K562 (cell line): ENCODE measurements at regions not wholly inside any gene's neighbourhood (a gene's known extent, or its start where the extent isn't known, plus 50 kb on each side); places are given as distances from the start of the nearest gene placed in this dataset.

Experiments used
- ATAC-seq: fragments of 200-7000 bp; cut with Tn5 transposase; 3 replicates; pipeline ENCODE4 v1.9.1; 2020; ENCODE audit warnings: moderate library complexity
- BruUV-seq: library from RNA; stranded (reverse); fragments of 400-500 nt; replicated peaks from 2 replicates; lab custom pipeline; 2021; lab: Mats Ljungman, UMichigan
- CTCF ChIA-PET: fragments of 300-600 bp; formaldehyde crosslinking; extraction: SDS; loops from one replicate; lab custom pipeline; 2021; ENCODE audit warnings: low intra/inter-chr PET ratio; lab: Yijun Ruan, JAX
- POLR2A ChIA-PET: fragments of 300-600, 350-650 bp; sonication (Branson Sonifier 250); formaldehyde crosslinking; extraction: SDS; loops from one replicate; lab custom pipeline; 2021; ENCODE audit warnings: antibody characterized with exemption, inconsistent platforms; lab: Yijun Ruan, JAX
- DNase-seq, 4 experiments: peaks; one replicate each; pipeline versions ENCODE4 v3.0.0 to v3.0.0-alpha.2; 2011 to 2018; ENCODE audit warnings: low spot score in 3 of 4, mixed read lengths in 3 of 4; ENCODE audit errors: extremely low read depth in 1 of 4
- FAIRE-seq: peaks from 2 replicates; lab custom pipeline; 2011; peaks lifted over from hg19 to GRCh38; lab: Jason Lieb, UNC
- H2AFZ ChIP-seq: 2 replicates; pipeline ENCODE4 v1.6.0; 2011; ENCODE audit warnings: low read depth, low read length, control low read depth, inconsistent platforms
- H3K27ac ChIP-seq: fragments of 200-600 bp; 3 replicates; pipeline ENCODE4 v1.8.0; 2011; ENCODE audit warnings: low read depth, mild to moderate bottlenecking, control low read depth, inconsistent platforms, low read length, moderate library complexity, mixed read lengths; ENCODE audit errors: extremely low read depth
- H3K27me3 ChIP-seq, 2 experiments: fragments of 300-600 bp in 1 of 2; 2 replicates in 1 of 2; 3 replicates in 1 of 2; pipeline versions ENCODE4 v1.6.0 to v1.8.0; 2011; ENCODE audit warnings: inconsistent platforms in 2 of 2, low read length in 2 of 2, mild to moderate bottlenecking in 1 of 2, mixed read lengths in 1 of 2, moderate library complexity in 1 of 2; ENCODE audit not compliant: control insufficient read depth in 2 of 2, insufficient read depth in 2 of 2
- H3K36me3 ChIP-seq: fragments of 300-600 bp; 3 replicates; pipeline ENCODE4 v1.8.0; 2011; ENCODE audit warnings: mild to moderate bottlenecking, low read length, inconsistent platforms; ENCODE audit not compliant: control insufficient read depth, insufficient read depth
- H3K4me1 ChIP-seq, 2 experiments: fragments of 200-600 bp in 1 of 2; replicated peaks in 1 of 2; 2 replicates in 1 of 2; 3 replicates in 1 of 2; pipeline versions ENCODE4 v1.5.1 to v1.8.0; 2011; ENCODE audit warnings: inconsistent platforms in 2 of 2, low read length in 2 of 2, mild to moderate bottlenecking in 1 of 2, mixed read lengths in 1 of 2, moderate library complexity in 1 of 2; ENCODE audit not compliant: control insufficient read depth in 2 of 2, insufficient read depth in 2 of 2
- H3K4me2 ChIP-seq: 2 replicates; pipeline ENCODE4 v1.6.1; 2011; ENCODE audit warnings: low read length, control low read depth, inconsistent platforms, mixed read lengths; ENCODE audit not compliant: insufficient read depth
- H3K4me3 ChIP-seq: fragments of 200-600 bp; sonication (generic), shearing (Covaris generic); 2 replicates; pipeline ENCODE4 v1.5.1; 2016; ENCODE audit warnings: control low read depth, inconsistent platforms
- H3K79me2 ChIP-seq: fragments of 200-600 bp; 3 replicates; pipeline ENCODE4 v1.8.0; 2011; ENCODE audit warnings: low read length, inconsistent platforms; ENCODE audit not compliant: control insufficient read depth, insufficient read depth
- H3K9ac ChIP-seq, 2 experiments: 2 replicates each; pipeline versions ENCODE4 v1.6.0 to v1.6.1; 2011; ENCODE audit warnings: low read depth in 2 of 2, low read length in 2 of 2, control low read depth in 1 of 2, inconsistent platforms in 1 of 2, mild to moderate bottlenecking in 1 of 2, mixed read lengths in 1 of 2; ENCODE audit not compliant: insufficient read depth in 1 of 2
- H3K9me1 ChIP-seq: one replicate; pipeline ENCODE4 v1.6.0; 2011; ENCODE audit warnings: inconsistent platforms, mild to moderate bottlenecking, low read length, moderate library complexity; ENCODE audit not compliant: control insufficient read depth, insufficient read depth
- H3K9me3 ChIP-seq: replicated peaks from 2 replicates; pipeline ENCODE4 v1.5.1; 2011; ENCODE audit warnings: low read depth, low read length, inconsistent platforms; ENCODE audit not compliant: control insufficient read depth, insufficient read depth
- H4K20me1 ChIP-seq: replicated peaks from 2 replicates; pipeline ENCODE4 v1.6.1; 2011; ENCODE audit warnings: low read length, inconsistent platforms, mixed read lengths; ENCODE audit not compliant: control insufficient read depth, insufficient read depth
- ARID2 ChIP-seq: fragments of 450-650 bp; IDR thresholded peaks from 2 replicates; pipeline ENCODE4 v1.6.1; 2017; ENCODE audit warnings: antibody characterized with exemption, mild to moderate bottlenecking
- E2F6 ChIP-seq, 2 experiments: IDR thresholded peaks; 2 replicates each; pipeline ENCODE4 v1.6.1; 2011; ENCODE audit warnings: borderline replicate concordance in 1 of 2, control low read depth in 1 of 2, low read depth in 1 of 2, low read length in 1 of 2, mild to moderate bottlenecking in 1 of 2, mixed read lengths in 1 of 2, moderate library complexity in 1 of 2; ENCODE audit not compliant: insufficient read depth in 1 of 2, insufficient read length in 1 of 2, poor library complexity in 1 of 2, severe bottlenecking in 1 of 2; ENCODE audit errors: extremely low read depth in 1 of 2
- JUND ChIP-seq, 2 experiments: IDR thresholded peaks; 2 replicates in 1 of 2; 3 replicates in 1 of 2; pipeline ENCODE4 v1.6.1; 2011; ENCODE audit warnings: borderline replicate concordance in 2 of 2, low read depth in 2 of 2, low read length in 2 of 2, improper control_type of control experiment in 1 of 2, missing biosample characterization in 1 of 2, missing genetic modification characterization in 1 of 2, missing genetic modification reagents in 1 of 2
- KDM2B ChIP-seq: fragments of 250-450 bp; sonication (Bioruptor Pico); IDR thresholded peaks from 2 replicates; pipeline ENCODE4 v1.8.0; 2021; ENCODE audit warnings: mild to moderate bottlenecking, moderate library complexity
- L3MBTL2 ChIP-seq: fragments of 450-650 bp; IDR thresholded peaks from 2 replicates; pipeline ENCODE4 v1.6.1; 2016; ENCODE audit warnings: mild to moderate bottlenecking, moderate library complexity
- MTA3 ChIP-seq: fragments of 450-650 bp; formaldehyde crosslinking; IDR thresholded peaks from 2 replicates; pipeline ENCODE4 v1.6.1; 2017; ENCODE audit warnings: mild to moderate bottlenecking, borderline replicate concordance
- NEUROD1 ChIP-seq: fragments of 150-350 bp; IDR thresholded peaks from 2 replicates; pipeline ENCODE4 v1.6.1; 2014; ENCODE audit warnings: borderline replicate concordance, low read length, low read depth; ENCODE audit not compliant: partially characterized antibody
- NR0B1 ChIP-seq: fragments of 450-650 bp; IDR thresholded peaks from one replicate; pipeline ENCODE4 v1.6.1; 2018; ENCODE audit warnings: mild to moderate bottlenecking, moderate library complexity; ENCODE audit not compliant: partially characterized antibody
- SAP30 ChIP-seq: fragments of 200-600 bp; sonication (generic); IDR thresholded peaks from 2 replicates; pipeline ENCODE4 v1.6.1; 2012; ENCODE audit warnings: borderline replicate concordance, low read depth, mild to moderate bottlenecking, moderate library complexity, low read length, control low read depth, inconsistent platforms; ENCODE audit not compliant: insufficient read depth, poor library complexity, severe bottlenecking
- THAP7 ChIP-seq: fragments of 250-450 bp; sonication (Bioruptor Pico); IDR thresholded peaks from 2 replicates; pipeline ENCODE4 v1.5.0; 2021
- ZHX1 ChIP-seq: fragments of 150-350 bp; conservative IDR thresholded peaks from 2 replicates; pipeline ENCODE4 v1.6.1; 2014; ENCODE audit warnings: low read length
- ZNF134 ChIP-seq: fragments of 250-450 bp; sonication (Bioruptor Pico); conservative IDR thresholded peaks from 2 replicates; pipeline ENCODE4 v1.4.0; 2020
- ZNF280B ChIP-seq: fragments of 250-450 bp; sonication (Bioruptor Pico); IDR thresholded peaks from 2 replicates; pipeline ENCODE4 v1.5.1; 2021; ENCODE audit warnings: mild to moderate bottlenecking
- in situ Hi-C: fragments of 300-500 bp; cut with MboI; formaldehyde crosslinking; loops from 4 replicates; pipeline ENCODE4 v1.15.0; 2018; ENCODE audit warnings: inconsistent platforms, mixed read lengths
- intact Hi-C: fragments of 100-400 bp; cut with micrococcal nuclease; formaldehyde crosslinking; loops from 2 replicates; pipeline ENCODE4 v1.14.2; 2022

- TF ChIP-seq NR0B1 (no peak), THAP7 (CRISPR knock-in tag) (no peak), KDM2B (CRISPR knock-in tag) (no peak), E2F6 (IDR thresholded peaks at IDR 0.05; ENCODE audit: borderline replicate concordance in 1 of 2, extremely low read depth in 1 of 2, insufficient read depth in 1 of 2, insufficient read length in 1 of 2, low read depth in 1 of 2, low read length in 1 of 2, poor library complexity in 1 of 2, severe bottlenecking in 1 of 2) (no peak), MTA3 (no peak), NEUROD1 (no peak)
Observed at GRCh38 chr3:36132214-36132613, 248.1 kb upstream of the STAC start (continued).

- ATAC-seq (no peak), FAIRE-seq (no peak), DNase-seq (no peak)
- no peak overlapping the region for H3K27ac ChIP-seq
- H3K9me1 ChIP-seq, result no peaks in the 10 kb centered on the region
- intact Hi-C loops, result no loop called here
- H3K4me3 ChIP-seq, result no peak overlapping the region
- no peaks in the 10 kb centered on the region for H3K4me1 ChIP-seq
- H2AFZ ChIP-seq, result no peak overlapping the region
- no peaks in the 10 kb centered on the region for H4K20me1 ChIP-seq
- H3K36me3 ChIP-seq, result no peaks in the 10 kb centered on the region
- CTCF ChIA-PET, result no interaction called here
- H3K9ac ChIP-seq, result no peak overlapping the region
- no peaks in the 10 kb centered on the region for H3K27me3 ChIP-seq
- in situ Hi-C loops, result no loop called here
- BruUV-seq, result no TSS peak
- no peaks in the 10 kb centered on the region for H3K79me2 ChIP-seq
- H3K9me3 ChIP-seq, result peaks cover 2% of the 10 kb centered on the region; the same call in 1 of the 2 replicates
- POLR2A ChIA-PET, result no interaction called here
- H3K4me2 ChIP-seq, result no peak overlapping the region
- TF ChIP-seq L3MBTL2 (no peak), ZHX1 (no peak), ZNF280B (no peak), JUND (IDR thresholded peaks at IDR 0.05; ENCODE audit: borderline replicate concordance, low read depth, low read length) (no peak), JUND (tag; IDR thresholded peaks at IDR 0.05; ENCODE audit: borderline replicate concordance, low read depth, low read length) (no peak), ARID2 (no peak), SAP30 (no peak), ZNF134 (CRISPR knock-in tag) (no peak)
Observed at GRCh38 chr3:36135863-36136262, 244.4 kb upstream of the STAC start.
